ENCODE measurements at regions not wholly inside any gene's neighbourhood (a gene's known extent, or its start where the extent isn't known, plus 50 kb on each side); places are given as distances from the start of the nearest gene placed in this dataset.

DNA sequence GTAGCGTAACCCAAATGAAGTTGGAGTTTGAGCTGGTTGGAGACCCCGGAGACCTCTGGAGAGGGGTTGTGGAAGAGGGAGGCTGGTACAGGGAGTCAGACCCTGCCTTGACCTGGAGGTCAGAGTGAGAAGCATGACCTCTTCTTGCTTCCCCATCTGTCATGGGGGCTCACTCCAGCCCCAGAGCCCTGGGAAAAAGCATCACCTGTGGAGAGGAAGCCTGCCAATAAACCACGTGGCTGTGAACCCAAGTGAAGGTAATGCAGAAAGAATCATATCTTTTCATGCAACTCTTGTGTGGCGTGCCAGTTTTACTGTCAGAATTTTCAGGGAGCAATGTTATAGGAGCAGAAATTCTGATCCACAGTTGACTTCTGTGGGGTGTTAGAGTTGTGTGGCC, 178.5 kb upstream of the PRICKLE1 start:
- TF ChIP-seq, protein P1, sequence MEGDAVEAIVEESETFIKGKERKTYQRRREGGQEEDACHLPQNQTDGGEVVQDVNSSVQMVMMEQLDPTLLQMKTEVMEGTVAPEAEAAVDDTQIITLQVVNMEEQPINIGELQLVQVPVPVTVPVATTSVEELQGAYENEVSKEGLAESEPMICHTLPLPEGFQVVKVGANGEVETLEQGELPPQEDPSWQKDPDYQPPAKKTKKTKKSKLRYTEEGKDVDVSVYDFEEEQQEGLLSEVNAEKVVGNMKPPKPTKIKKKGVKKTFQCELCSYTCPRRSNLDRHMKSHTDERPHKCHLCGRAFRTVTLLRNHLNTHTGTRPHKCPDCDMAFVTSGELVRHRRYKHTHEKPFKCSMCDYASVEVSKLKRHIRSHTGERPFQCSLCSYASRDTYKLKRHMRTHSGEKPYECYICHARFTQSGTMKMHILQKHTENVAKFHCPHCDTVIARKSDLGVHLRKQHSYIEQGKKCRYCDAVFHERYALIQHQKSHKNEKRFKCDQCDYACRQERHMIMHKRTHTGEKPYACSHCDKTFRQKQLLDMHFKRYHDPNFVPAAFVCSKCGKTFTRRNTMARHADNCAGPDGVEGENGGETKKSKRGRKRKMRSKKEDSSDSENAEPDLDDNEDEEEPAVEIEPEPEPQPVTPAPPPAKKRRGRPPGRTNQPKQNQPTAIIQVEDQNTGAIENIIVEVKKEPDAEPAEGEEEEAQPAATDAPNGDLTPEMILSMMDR (IDR thresholded peaks at IDR 0.05): no peak
- no peak for DNase-seq (ENCODE audit: low spot score)
- no peak for ATAC-seq (ENCODE audit: low FRiP score)

DNA sequence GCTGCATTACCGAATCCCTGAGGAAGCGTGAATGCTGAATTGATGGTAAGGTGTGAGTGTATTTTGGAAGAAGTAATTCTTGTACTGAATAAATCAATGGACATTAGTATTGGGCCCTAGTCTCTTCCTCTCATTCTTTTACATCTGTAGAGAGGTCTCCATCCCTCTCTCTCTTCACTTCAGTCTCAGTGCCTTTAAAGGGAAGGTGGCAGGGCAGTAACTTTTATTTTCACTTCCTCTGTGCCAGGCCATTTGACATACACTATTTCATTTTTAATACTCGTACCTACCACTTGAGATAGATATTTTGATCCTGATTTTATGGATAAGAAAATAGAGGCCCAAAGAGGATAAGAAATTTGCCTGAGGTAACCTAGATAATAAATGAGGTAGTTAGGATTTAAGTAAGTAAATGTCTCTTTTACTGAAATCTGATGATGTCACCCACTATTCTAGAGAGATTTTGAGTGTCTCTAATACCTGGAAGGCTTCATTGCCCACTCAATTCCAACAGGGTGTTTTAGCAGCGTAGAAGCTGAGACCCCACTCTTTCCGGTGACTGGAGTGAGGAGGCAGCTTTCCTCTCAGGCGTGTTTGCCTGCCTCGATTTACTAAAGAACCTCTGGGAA, 177.9 kb upstream of the PRICKLE1 start:
- DNase-seq (ENCODE audit: low spot score): no peak
- TF ChIP-seq, protein P1 (IDR thresholded peaks at IDR 0.05): no peak
- ATAC-seq (ENCODE audit: low FRiP score): no peak

DNA sequence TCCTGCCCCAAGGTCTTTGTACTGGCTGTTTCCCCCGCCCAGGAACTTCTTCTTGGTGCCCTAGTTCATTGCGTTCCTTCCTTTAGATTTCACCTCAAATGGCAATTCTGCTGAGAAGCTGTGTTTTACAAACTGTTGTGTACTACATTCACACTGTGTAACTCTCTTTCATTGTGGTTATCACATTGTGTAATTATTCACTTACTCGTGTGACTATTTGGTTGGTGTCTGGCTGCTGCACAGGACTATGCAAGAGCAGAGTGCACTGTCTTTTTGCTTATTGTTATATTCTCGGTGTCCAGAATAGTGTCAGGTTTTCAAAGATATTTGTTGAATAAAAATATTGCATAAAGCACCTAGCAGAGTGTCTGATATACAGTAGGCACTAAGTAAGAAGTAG, 177.2 kb upstream of the PRICKLE1 start:
- TF ChIP-seq, protein P1 (IDR thresholded peaks at IDR 0.05): no peak
- DNase-seq (ENCODE audit: low spot score) (no peak), ATAC-seq (ENCODE audit: low FRiP score) (no peak)

DNA sequence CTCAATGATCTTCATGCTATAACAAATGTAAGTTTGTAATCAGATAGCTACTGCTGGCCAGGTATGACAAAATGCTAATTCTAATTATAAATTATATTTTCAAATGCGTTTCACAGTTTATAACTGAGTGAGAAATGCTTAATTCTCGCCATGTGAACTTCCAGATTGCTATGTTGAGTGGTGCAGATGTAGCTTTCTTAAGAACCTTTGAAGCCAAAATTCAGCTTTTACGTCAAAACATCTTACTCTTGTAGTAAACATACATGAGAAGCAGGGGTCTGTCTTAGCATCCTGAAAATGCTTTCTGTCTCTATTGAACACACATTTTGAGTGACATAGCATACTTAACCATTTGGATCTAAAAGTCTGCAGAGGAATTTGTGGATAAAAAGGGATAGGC, 176.5 kb upstream of the PRICKLE1 start:
- TF ChIP-seq, protein P1 (IDR thresholded peaks at IDR 0.05): no peak
- DNase-seq (ENCODE audit: low spot score) (no peak), ATAC-seq (ENCODE audit: low FRiP score) (no peak)

DNA sequence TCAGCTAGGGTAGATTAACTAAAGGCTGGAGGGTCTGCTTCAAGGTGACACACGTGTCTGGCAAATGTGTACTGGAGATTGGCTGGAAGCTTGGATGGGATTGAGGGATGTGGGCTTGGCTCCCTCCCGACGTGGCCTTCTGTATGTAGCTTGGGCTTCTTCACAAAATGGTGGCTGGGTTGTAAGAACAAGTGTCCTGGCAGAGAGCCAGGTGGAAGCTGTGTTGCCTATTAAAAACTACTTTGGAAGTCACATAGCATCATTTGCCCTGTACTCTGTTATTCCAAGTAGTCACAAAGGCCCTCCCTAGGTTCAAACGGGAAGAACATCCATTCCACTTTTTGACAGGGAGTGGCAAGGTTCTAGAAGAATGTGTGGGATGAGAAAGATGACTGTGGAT, 174.1 kb upstream of the PRICKLE1 start:
- ATAC-seq (ENCODE audit: low FRiP score) (no peak), DNase-seq (ENCODE audit: low spot score) (no peak)
- TF ChIP-seq, protein P1 (IDR thresholded peaks at IDR 0.05): no peak

DNA sequence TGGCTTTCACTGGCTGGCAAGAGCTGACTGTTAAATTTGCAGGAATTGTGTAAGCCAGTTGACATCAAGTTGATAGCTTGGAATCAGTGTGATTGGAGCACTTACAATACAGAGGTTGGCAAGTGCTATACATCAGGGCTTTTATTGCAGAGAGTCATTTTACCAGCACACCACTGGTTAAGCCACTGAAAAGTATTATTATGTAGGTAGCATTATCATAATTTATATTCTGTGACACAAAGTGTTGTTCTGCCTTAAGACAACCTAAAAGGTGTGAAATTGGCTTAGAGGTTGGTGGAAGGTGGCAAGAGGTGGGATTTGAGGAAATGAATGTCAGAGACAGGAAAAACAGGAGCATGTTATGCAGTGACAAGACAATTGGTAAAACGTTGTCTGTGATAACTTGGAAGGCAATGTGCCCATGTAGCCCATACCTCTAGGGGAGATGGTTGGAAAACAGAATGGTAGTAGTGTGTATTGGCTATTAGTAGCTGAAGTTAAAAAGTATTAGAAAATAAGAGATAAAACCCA, 172.9 kb upstream of the PRICKLE1 start:
- TF ChIP-seq, protein P1 (IDR thresholded peaks at IDR 0.05): no peak
- ATAC-seq (ENCODE audit: low FRiP score) (no peak), DNase-seq (ENCODE audit: low spot score) (no peak)

DNA sequence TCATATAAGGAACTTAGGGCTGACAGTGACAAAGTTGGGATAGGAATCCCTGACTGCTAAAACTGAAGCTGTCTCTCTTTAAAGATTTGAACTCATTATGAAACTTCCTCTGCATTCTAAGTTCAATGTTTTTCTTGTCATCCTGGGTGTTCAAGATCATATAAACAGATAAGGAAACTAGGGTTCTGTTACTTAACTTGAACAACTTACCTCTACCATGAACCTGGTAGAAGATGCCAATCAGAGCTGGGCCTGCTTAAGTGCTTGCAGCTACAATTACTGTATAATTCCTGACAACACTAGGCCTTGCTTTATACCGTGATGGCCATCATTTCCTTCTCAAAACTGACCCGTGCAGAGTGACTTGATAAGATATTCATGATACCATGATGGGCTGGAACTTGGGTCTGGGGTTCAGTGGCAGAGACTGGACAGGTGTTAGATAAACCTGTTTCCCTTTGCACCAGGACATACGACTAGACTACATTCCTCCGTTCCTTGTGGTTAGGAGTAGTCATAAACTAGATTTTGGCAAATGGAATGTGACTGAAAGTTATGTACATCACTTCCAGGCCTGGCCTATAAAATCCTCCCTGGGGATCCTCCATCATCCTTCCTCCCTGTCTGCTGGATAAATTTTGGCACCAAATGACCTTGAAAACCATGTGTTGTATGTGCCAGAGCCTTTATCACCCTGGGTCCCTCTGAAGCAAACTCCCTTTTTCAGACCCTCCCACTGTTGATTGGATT, 172.2 kb upstream of the PRICKLE1 start:
- TF ChIP-seq, protein P1 (IDR thresholded peaks at IDR 0.05): no peak
- ATAC-seq (ENCODE audit: low FRiP score): no peak

More for the DNA sequence above, 172.2 kb upstream of the PRICKLE1 start:
- no peak for DNase-seq (ENCODE audit: low spot score)

Data from omental fat pad (tissue), 3 donors.